SK-N-SH (cell line): ENCODE measurements at regions not wholly inside any gene's neighbourhood (a gene's known extent, or its start where the extent isn't known, plus 50 kb on each side); places are given as distances from the start of the nearest gene placed in this dataset.

ENCODE experiments used
- CTCF ChIA-PET: fragments of 300-600, 350-600 bp; formaldehyde crosslinking; extraction: SDS; loops from one replicate; lab custom pipeline; 2021; lab: Yijun Ruan, JAX
- POLR2A ChIA-PET: fragments of 350-600 bp; sonication (Branson Sonifier 250); formaldehyde crosslinking; extraction: SDS; loops from one replicate; lab custom pipeline; 2020; ENCODE audit warnings: antibody characterized with exemption, inconsistent platforms; lab: Yijun Ruan, JAX
- DNase-seq: peaks from one replicate; pipeline ENCODE4 v3.0.0; 2012
- H2AFZ ChIP-seq: fragments of 200-600 bp; sonication (generic); 2 replicates; pipeline ENCODE4 v1.8.1; 2016; ENCODE audit warnings: antibody characterized with exemption, mild to moderate bottlenecking, low read depth
- H3F3A ChIP-seq: fragments of 200-600 bp; sonication (generic); replicated peaks from 2 replicates; pipeline ENCODE3; 2016; ENCODE audit warnings: antibody characterized with exemption, mild to moderate bottlenecking; ENCODE audit not compliant: insufficient read depth
- H3K27ac ChIP-seq, 2 experiments: fragments of 200-500 bp in 1 of 2; fragments of 200-600 bp in 1 of 2; sonication (Bioruptor generic) in 1 of 2; sonication (generic), shearing (Covaris generic) in 1 of 2; 2 replicates each; pipeline versions ENCODE4 v1.5.1 to v1.6.1; 2014 to 2016; ENCODE audit warnings: low read depth in 2 of 2, inconsistent platforms in 1 of 2, low read length in 1 of 2, mild to moderate bottlenecking in 1 of 2, mixed read lengths in 1 of 2
- H3K27me3 ChIP-seq: fragments of 200-600 bp; sonication (generic), shearing (Covaris generic); 2 replicates; pipeline ENCODE4 v1.6.1; 2016; ENCODE audit warnings: mixed run types; ENCODE audit not compliant: insufficient read depth
- H3K36me3 ChIP-seq, 2 experiments: fragments of 200-500 bp in 1 of 2; fragments of 200-600 bp in 1 of 2; sonication (Bioruptor generic) in 1 of 2; sonication (generic) in 1 of 2; replicated peaks in 1 of 2; 2 replicates each; pipeline versions ENCODE3 to v1.5.1; 2014 to 2016; ENCODE audit warnings: low read length in 1 of 2, mild to moderate bottlenecking in 1 of 2; ENCODE audit not compliant: insufficient read depth in 2 of 2, control insufficient read depth in 1 of 2
- H3K4me1 ChIP-seq, 2 experiments: fragments of 200-500 bp in 1 of 2; fragments of 200-600 bp in 1 of 2; sonication (Bioruptor generic) in 1 of 2; sonication (generic), shearing (Covaris generic) in 1 of 2; 2 replicates each; pipeline versions ENCODE4 v1.5.1 to v1.6.1; 2014 to 2016; ENCODE audit warnings: low read depth in 1 of 2, low read length in 1 of 2, mixed run types in 1 of 2; ENCODE audit not compliant: insufficient read depth in 2 of 2, control insufficient read depth in 1 of 2
- H3K4me2 ChIP-seq: fragments of 200-600 bp; sonication (generic), shearing (Covaris generic); 2 replicates; pipeline ENCODE4 v1.6.1; 2017; ENCODE audit warnings: mixed run types
- H3K4me3 ChIP-seq, 2 experiments: fragments of 200-500 bp in 1 of 2; fragments of 200-600 bp in 1 of 2; sonication (Bioruptor generic) in 1 of 2; sonication (generic), shearing (Covaris generic) in 1 of 2; 2 replicates each; pipeline versions ENCODE4 v1.5.1 to v1.8.1; 2014 to 2016; ENCODE audit warnings: low read depth in 2 of 2, inconsistent platforms in 1 of 2, low read length in 1 of 2, mild to moderate bottlenecking in 1 of 2, mixed read lengths in 1 of 2, moderate library complexity in 1 of 2
- H3K79me2 ChIP-seq: fragments of 200-600 bp; sonication (generic); 2 replicates; pipeline ENCODE4 v1.8.1; 2017; ENCODE audit warnings: mild to moderate bottlenecking; ENCODE audit not compliant: insufficient read depth
- H3K9ac ChIP-seq: fragments of 200-600 bp; sonication (generic); 2 replicates; pipeline ENCODE4 v1.6.1; 2017; ENCODE audit warnings: mixed run types
- H3K9me2 ChIP-seq: fragments of 200-600 bp; sonication (generic); 2 replicates; pipeline ENCODE4 v1.6.1; 2017; ENCODE audit warnings: mixed run types
- H3K9me3 ChIP-seq: fragments of 200-600 bp; sonication (generic); 2 replicates; pipeline ENCODE4 v1.6.1; 2017; ENCODE audit warnings: mixed run types, mild to moderate bottlenecking, moderate library complexity
- H4K20me1 ChIP-seq: fragments of 200-600 bp; sonication (generic); 2 replicates; pipeline ENCODE4 v1.6.1; 2017; ENCODE audit warnings: mild to moderate bottlenecking, mixed run types; ENCODE audit not compliant: insufficient read depth
- FOXJ3 ChIP-seq: sonication (generic); formaldehyde crosslinking; IDR thresholded peaks from 2 replicates; pipeline ENCODE4 v1.5.1; 2020; ENCODE audit warnings: mild to moderate bottlenecking, missing genetic modification reagents
- FOXM1 ChIP-seq: IDR thresholded peaks from 2 replicates; pipeline ENCODE4 v1.4.0; 2012; ENCODE audit warnings: low read depth, mild to moderate bottlenecking
- RAD21 ChIP-seq: IDR thresholded peaks from 2 replicates; pipeline ENCODE4 v1.6.1; 2012; ENCODE audit warnings: mild to moderate bottlenecking, low read length
- RCOR1 ChIP-seq: fragments of 150-350 bp; IDR thresholded peaks from 2 replicates; pipeline ENCODE4 v1.6.1; 2017; ENCODE audit warnings: antibody characterized with exemption, low read length
- RFX5 ChIP-seq: IDR thresholded peaks from 2 replicates; pipeline ENCODE4 v1.6.1; 2012; ENCODE audit warnings: mild to moderate bottlenecking, improper control_type of control experiment, low read length
- SIN3A ChIP-seq: IDR thresholded peaks from 2 replicates; pipeline ENCODE4 v1.6.1; 2012; ENCODE audit warnings: low read depth, mild to moderate bottlenecking, low read length, moderate library complexity, borderline replicate concordance
- WGBS: methylation state at CpG from one replicate; pipeline ENCODE4 v1.1.6; 2017; ENCODE audit warnings: low lambda C conversion rate; 5-methylcytosine and 5-hydroxymethylcytosine counted together
- TF ChIP-seq, protein P1 (sequence below): IDR thresholded peaks from 2 replicates; pipeline ENCODE4 v1.6.1; 2012; ENCODE audit warnings: mild to moderate bottlenecking, low read depth, low read length, moderate library complexity
- TF ChIP-seq, protein P2 (sequence below): IDR thresholded peaks from 2 replicates; pipeline ENCODE4 v1.4.0; 2012; ENCODE audit warnings: low read depth
- TF ChIP-seq, protein P3 (sequence below): fragments of 200-600 bp; sonication (generic); IDR thresholded peaks from 2 replicates; pipeline ENCODE4 v1.6.1; 2017; ENCODE audit warnings: antibody characterized with exemption, mild to moderate bottlenecking, moderate library complexity
- TF ChIP-seq, protein P4 (sequence below): IDR thresholded peaks from 2 replicates; pipeline ENCODE4 v1.4.0; 2012; ENCODE audit warnings: low read depth, borderline replicate concordance

DNA sequence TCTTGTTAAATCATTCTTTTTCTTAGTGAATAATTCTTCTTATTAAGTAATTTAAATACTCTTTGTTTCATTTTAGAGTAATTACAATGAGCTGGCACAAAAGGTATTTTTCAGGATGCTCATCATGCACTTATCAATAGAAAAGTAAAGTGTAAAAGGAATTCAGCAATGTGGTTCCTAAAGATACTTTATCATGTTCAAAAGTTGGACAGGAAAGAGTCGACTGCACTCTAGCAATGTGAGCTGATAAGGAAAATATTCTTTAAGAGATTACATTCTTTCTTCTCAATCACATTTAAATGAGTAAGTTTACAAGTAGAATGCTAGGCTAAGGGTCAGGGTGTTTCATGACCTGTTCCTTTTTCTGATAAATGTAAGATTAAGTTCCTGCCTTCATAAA is 609.5 kb upstream of the FAM241A start:
- 3% methylated on average over 1 of the region's 1 CpG for WGBS
- Histone ChIP-seq H3K79me2 (no peaks in the 10 kb centered on the region), H3K4me2 (no peak overlapping the region), H3F3A (no peaks in the 10 kb centered on the region), H3K36me3 (no peaks in the 10 kb centered on the region), H3K4me1 (no peaks in the 10 kb centered on the region; a peak in 1 of 4 replicates), H2AFZ (no peak overlapping the region), H3K9me3 (no peaks in the 10 kb centered on the region), H3K9me2 (0 out of 2 replicates have a peak, but pooled peaks cover 3% of the 10 kb centered on the region), H3K27me3 (no peaks in the 10 kb centered on the region), H3K9ac (no peak overlapping the region), H3K4me3 (no peak overlapping the region), H3K27ac (no peak overlapping the region), H4K20me1 (no peaks in the 10 kb centered on the region)
- CTCF ChIA-PET: no interaction called here
- TF ChIP-seq, protein P1, sequence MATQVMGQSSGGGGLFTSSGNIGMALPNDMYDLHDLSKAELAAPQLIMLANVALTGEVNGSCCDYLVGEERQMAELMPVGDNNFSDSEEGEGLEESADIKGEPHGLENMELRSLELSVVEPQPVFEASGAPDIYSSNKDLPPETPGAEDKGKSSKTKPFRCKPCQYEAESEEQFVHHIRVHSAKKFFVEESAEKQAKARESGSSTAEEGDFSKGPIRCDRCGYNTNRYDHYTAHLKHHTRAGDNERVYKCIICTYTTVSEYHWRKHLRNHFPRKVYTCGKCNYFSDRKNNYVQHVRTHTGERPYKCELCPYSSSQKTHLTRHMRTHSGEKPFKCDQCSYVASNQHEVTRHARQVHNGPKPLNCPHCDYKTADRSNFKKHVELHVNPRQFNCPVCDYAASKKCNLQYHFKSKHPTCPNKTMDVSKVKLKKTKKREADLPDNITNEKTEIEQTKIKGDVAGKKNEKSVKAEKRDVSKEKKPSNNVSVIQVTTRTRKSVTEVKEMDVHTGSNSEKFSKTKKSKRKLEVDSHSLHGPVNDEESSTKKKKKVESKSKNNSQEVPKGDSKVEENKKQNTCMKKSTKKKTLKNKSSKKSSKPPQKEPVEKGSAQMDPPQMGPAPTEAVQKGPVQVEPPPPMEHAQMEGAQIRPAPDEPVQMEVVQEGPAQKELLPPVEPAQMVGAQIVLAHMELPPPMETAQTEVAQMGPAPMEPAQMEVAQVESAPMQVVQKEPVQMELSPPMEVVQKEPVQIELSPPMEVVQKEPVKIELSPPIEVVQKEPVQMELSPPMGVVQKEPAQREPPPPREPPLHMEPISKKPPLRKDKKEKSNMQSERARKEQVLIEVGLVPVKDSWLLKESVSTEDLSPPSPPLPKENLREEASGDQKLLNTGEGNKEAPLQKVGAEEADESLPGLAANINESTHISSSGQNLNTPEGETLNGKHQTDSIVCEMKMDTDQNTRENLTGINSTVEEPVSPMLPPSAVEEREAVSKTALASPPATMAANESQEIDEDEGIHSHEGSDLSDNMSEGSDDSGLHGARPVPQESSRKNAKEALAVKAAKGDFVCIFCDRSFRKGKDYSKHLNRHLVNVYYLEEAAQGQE: no peak
- TF ChIP-seq, protein P2, sequence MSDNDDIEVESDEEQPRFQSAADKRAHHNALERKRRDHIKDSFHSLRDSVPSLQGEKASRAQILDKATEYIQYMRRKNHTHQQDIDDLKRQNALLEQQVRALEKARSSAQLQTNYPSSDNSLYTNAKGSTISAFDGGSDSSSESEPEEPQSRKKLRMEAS: no peak
- TF ChIP-seq RAD21 (no peak), RCOR1 (no peak), RFX5 (no peak), FOXJ3 (CRISPR knock-in tag) (no peak), SIN3A (no peak), FOXM1 (no peak)
- TF ChIP-seq, protein P3, sequence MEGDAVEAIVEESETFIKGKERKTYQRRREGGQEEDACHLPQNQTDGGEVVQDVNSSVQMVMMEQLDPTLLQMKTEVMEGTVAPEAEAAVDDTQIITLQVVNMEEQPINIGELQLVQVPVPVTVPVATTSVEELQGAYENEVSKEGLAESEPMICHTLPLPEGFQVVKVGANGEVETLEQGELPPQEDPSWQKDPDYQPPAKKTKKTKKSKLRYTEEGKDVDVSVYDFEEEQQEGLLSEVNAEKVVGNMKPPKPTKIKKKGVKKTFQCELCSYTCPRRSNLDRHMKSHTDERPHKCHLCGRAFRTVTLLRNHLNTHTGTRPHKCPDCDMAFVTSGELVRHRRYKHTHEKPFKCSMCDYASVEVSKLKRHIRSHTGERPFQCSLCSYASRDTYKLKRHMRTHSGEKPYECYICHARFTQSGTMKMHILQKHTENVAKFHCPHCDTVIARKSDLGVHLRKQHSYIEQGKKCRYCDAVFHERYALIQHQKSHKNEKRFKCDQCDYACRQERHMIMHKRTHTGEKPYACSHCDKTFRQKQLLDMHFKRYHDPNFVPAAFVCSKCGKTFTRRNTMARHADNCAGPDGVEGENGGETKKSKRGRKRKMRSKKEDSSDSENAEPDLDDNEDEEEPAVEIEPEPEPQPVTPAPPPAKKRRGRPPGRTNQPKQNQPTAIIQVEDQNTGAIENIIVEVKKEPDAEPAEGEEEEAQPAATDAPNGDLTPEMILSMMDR: no peak
- TF ChIP-seq, protein P4, sequence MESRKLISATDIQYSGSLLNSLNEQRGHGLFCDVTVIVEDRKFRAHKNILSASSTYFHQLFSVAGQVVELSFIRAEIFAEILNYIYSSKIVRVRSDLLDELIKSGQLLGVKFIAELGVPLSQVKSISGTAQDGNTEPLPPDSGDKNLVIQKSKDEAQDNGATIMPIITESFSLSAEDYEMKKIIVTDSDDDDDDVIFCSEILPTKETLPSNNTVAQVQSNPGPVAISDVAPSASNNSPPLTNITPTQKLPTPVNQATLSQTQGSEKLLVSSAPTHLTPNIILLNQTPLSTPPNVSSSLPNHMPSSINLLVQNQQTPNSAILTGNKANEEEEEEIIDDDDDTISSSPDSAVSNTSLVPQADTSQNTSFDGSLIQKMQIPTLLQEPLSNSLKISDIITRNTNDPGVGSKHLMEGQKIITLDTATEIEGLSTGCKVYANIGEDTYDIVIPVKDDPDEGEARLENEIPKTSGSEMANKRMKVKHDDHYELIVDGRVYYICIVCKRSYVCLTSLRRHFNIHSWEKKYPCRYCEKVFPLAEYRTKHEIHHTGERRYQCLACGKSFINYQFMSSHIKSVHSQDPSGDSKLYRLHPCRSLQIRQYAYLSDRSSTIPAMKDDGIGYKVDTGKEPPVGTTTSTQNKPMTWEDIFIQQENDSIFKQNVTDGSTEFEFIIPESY: no peak
- POLR2A ChIA-PET: no interaction called here
- no peak for DNase-seq
